AG04449 (cell line): ENCODE measurements at regions not wholly inside any gene's neighbourhood (a gene's known extent, or its start where the extent isn't known, plus 50 kb on each side); places are given as distances from the start of the nearest gene placed in this dataset.

Experiments
- CTCF ChIA-PET: fragments of 350-600 bp; formaldehyde crosslinking; extraction: SDS; loops from one replicate; lab custom pipeline; 2021; ENCODE audit warnings: antibody characterized with exemption; lab: Yijun Ruan, JAX
- POLR2A ChIA-PET: fragments of 400-600, 350-600 bp; formaldehyde crosslinking; extraction: SDS; loops from one replicate; lab custom pipeline; 2020; ENCODE audit warnings: antibody characterized with exemption, inconsistent platforms; lab: Yijun Ruan, JAX
- DNase-seq: peaks from one replicate; pipeline ENCODE4 v3.0.0-alpha.2; 2010; ENCODE audit warnings: low read depth, low spot score
- H3K4me3 ChIP-seq: 2 replicates; pipeline ENCODE4 v1.5.1; 2011; ENCODE audit warnings: low read depth, mild to moderate bottlenecking, control low read depth, low read length
- TF ChIP-seq, protein P1 (sequence below): IDR thresholded peaks from one replicate; pipeline ENCODE4 v1.5.1; 2011; ENCODE audit warnings: mild to moderate bottlenecking, moderate library complexity, low read length, control low read depth, inconsistent platforms; ENCODE audit not compliant: insufficient read depth; ENCODE audit errors: missing control alignments

DNA sequence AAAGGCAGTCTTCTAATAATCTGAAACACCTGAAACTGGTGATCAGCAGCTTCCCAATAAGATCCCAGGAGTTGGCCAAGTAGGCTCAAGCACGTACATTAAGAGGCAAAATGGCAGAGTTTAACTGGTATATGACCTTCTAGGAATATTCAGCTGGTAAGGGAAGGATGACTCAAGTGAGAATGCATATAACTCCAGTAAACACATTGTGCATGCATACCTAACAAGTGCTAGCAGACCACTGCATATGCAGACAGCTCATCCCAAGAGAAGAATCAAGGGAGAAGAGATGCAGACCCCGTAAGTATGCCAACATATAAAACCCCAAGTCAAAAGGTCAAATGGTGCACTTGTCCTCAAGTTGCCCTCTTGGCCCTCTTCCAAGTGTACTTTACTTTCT, 73.0 kb upstream of the ZRANB2 start:
- CTCF ChIA-PET = no interaction called here
- POLR2A ChIA-PET = no interaction called here
- TF ChIP-seq, protein P1, sequence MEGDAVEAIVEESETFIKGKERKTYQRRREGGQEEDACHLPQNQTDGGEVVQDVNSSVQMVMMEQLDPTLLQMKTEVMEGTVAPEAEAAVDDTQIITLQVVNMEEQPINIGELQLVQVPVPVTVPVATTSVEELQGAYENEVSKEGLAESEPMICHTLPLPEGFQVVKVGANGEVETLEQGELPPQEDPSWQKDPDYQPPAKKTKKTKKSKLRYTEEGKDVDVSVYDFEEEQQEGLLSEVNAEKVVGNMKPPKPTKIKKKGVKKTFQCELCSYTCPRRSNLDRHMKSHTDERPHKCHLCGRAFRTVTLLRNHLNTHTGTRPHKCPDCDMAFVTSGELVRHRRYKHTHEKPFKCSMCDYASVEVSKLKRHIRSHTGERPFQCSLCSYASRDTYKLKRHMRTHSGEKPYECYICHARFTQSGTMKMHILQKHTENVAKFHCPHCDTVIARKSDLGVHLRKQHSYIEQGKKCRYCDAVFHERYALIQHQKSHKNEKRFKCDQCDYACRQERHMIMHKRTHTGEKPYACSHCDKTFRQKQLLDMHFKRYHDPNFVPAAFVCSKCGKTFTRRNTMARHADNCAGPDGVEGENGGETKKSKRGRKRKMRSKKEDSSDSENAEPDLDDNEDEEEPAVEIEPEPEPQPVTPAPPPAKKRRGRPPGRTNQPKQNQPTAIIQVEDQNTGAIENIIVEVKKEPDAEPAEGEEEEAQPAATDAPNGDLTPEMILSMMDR = no peak
- no peak overlapping the region for H3K4me3 ChIP-seq
- no peak for DNase-seq

DNA sequence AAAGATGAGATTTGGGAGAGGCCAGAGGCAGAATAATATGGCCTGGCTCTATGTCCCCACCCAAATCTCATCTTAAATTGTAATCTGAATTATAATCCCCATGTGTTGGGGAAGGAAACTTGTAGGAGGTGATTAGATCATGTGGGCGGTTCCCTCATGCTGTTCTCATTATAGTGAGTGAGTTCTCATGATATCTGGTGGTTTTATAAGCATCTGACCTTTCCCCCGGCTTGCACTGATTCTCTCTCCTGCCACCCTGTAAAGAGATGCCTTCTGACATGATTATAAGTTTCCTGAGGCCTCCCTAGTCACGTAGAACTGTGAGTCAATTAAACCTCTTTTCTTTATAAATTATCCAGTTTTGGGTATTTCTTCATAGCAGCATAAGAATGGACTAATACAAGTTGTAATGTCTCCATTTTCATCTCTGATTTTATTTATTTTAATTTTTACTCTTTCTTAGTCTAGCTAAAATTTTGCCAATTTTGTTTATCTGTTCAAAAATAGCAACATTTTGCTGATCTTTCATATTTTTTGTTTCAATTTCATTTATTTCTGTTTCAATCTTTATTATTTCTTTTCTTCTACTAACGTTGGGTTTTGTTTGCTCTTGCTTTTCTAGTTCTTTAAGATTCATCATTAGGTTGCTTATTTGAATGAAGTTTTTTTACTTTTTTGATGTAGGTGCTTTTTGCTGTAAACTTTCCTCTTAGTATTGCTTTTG, 67.0 kb upstream of the ZRANB2 start:
- ChIA-PET CTCF (no interaction called here), POLR2A (no interaction called here)
- no peak overlapping the region for H3K4me3 ChIP-seq
- DNase-seq = no peak
- TF ChIP-seq, protein P1 = no peak

DNA sequence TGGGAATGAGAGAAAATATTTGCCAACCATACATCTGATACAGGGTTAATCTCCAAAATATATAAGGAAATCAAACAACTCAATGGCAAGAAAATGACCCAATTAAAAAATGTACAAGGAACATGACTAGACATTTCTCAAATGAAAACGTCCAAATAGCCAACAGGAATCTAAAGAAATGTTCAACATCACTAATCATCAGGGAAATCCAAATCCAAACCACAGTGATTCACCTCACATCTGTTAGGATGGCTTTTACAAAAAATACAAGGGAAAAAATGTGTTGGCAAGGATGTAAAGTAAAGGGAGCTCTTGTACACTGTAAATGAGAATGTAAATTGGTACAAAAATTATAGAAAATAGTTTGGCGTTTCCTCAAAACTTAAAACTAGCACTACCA, 54.7 kb upstream of the ZRANB2 start:
- H3K4me3 ChIP-seq = no peak overlapping the region
- CTCF ChIA-PET = no interaction called here
- POLR2A ChIA-PET = no interaction called here
- TF ChIP-seq, protein P1 = no peak
- no peak for DNase-seq
